Kidney tubule cell (primary cell): ENCODE measurements at regions not wholly inside any gene's neighbourhood (a gene's known extent, or its start where the extent isn't known, plus 50 kb on each side); places are given as distances from the start of the nearest gene placed in this dataset.

Experiments used
- DNase-seq: peaks from one replicate; pipeline ENCODE4 v3.0.0-alpha.2; 2018; ENCODE audit warnings: low spot score

- no peak for DNase-seq
Observed at GRCh38 chr3:166205158-166205557, 367.9 kb upstream of the BCHE start.

- no peak for DNase-seq
Observed at GRCh38 chr3:166201476-166201875, 364.3 kb upstream of the BCHE start.

- no peak for DNase-seq
Observed at GRCh38 chr3:166199491-166199890, 362.3 kb upstream of the BCHE start.

GRCh38 chr3:166195808-166196207 is 358.6 kb upstream of the BCHE start:
- DNase-seq, result no peak

GRCh38 chr3:166191411-166191810 is 354.2 kb upstream of the BCHE start:
- DNase-seq, result peak; percentile 37

- DNase-seq, result peak; percentile 71
Observed at GRCh38 chr3:166190360-166190759, 353.1 kb upstream of the BCHE start.

GRCh38 chr3:166187237-166187636 is 350.0 kb upstream of the BCHE start:
- DNase-seq, result no peak

- no peak for DNase-seq
Observed at GRCh38 chr3:166186003-166186402, 348.8 kb upstream of the BCHE start.

- DNase-seq, result peak; percentile 2
Observed at GRCh38 chr3:166177130-166177529, 339.9 kb upstream of the BCHE start.

- no peak for DNase-seq
Observed at GRCh38 chr3:166171695-166172094, 334.5 kb upstream of the BCHE start.

GRCh38 chr3:166169681-166170080 is 332.5 kb upstream of the BCHE start:
- DNase-seq, result no peak

GRCh38 chr3:166127969-166128368 is 290.7 kb upstream of the BCHE start:
- no peak for DNase-seq

GRCh38 chr3:166125179-166125578 is 288.0 kb upstream of the BCHE start:
- no peak for DNase-seq

- DNase-seq, result peak; percentile 29
Observed at GRCh38 chr3:166123576-166123975, 286.4 kb upstream of the BCHE start.

GRCh38 chr3:166123088-166123487 is 285.9 kb upstream of the BCHE start:
- no peak for DNase-seq

GRCh38 chr3:166118049-166118448 is 280.8 kb upstream of the BCHE start:
- DNase-seq, result no peak

GRCh38 chr3:166114448-166114847 is 277.2 kb upstream of the BCHE start:
- DNase-seq, result peak; percentile 15

GRCh38 chr3:166111562-166111961 is 274.3 kb upstream of the BCHE start:
- DNase-seq, result no peak

- no peak for DNase-seq
Observed at GRCh38 chr3:166110102-166110501, 272.9 kb upstream of the BCHE start.

- no peak for DNase-seq
Observed at GRCh38 chr3:166104938-166105337, 267.7 kb upstream of the BCHE start.

GRCh38 chr3:166100730-166101129 is 263.5 kb upstream of the BCHE start:
- no peak for DNase-seq

GRCh38 chr3:166089575-166089974 is 252.4 kb upstream of the BCHE start:
- no peak for DNase-seq

GRCh38 chr3:166085164-166085856 is 248.1 kb upstream of the BCHE start:
- no peak for DNase-seq

GRCh38 chr3:166080096-166080495 is 242.9 kb upstream of the BCHE start:
- DNase-seq, result no peak
